ENCODE measurements at regions not wholly inside any gene's neighbourhood (a gene's known extent, or its start where the extent isn't known, plus 50 kb on each side); places are given as distances from the start of the nearest gene placed in this dataset.

DNA sequence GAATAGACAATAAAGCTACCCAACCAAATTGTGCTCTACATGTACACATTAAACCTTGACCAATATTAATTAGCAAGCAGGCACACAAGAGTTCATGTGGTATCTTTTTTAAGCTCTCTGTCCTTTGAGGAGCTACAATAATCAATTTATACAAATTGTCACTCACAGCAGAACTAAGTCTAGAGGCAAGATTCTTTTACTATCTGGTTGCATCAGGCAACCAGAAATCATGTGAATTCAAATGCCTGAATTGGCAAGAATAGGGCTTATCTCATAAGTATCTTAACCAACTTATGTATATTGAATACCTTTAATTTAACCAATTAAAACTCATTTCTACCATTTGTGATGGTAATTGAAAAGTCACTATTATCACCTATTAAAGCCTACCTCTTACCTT is 145.5 kb upstream of the HAPLN1 start:
- DNase-seq (ENCODE audit: extremely low read depth in 1 of 4, low spot score in 3 of 4) = no peak
- intact Hi-C loops (cut with micrococcal nuclease) (no loop called here), in situ Hi-C loops (cut with MboI) (no loop called here)
- no peak for ATAC-seq
- BruUV-seq (replicated peaks) = no TSS peak
- H3K27me3 ChIP-seq (ENCODE audit: control insufficient read depth in 2 of 2, insufficient read depth in 2 of 2, low read length in 2 of 2) = no peaks in the 10 kb centered on the region
- H3K79me2 ChIP-seq (ENCODE audit: control insufficient read depth, insufficient read depth, low read length) = no peaks in the 10 kb centered on the region
- H3K9me1 ChIP-seq (ENCODE audit: control insufficient read depth, insufficient read depth, low read length) = no peaks in the 10 kb centered on the region
- H4K20me1 ChIP-seq (replicated peaks; ENCODE audit: control insufficient read depth, insufficient read depth, low read length) = no peaks in the 10 kb centered on the region
- H3K27ac ChIP-seq (ENCODE audit: extremely low read depth, low read depth, low read length) = no peak overlapping the region
- no peaks in the 10 kb centered on the region for H3K4me1 ChIP-seq (replicated peaks in 1 of 2; ENCODE audit: control insufficient read depth in 2 of 2, insufficient read depth in 2 of 2, low read length in 2 of 2)
- H3K4me3 ChIP-seq = no peak overlapping the region
- no peaks in the 10 kb centered on the region for H3K9me3 ChIP-seq (replicated peaks; ENCODE audit: control insufficient read depth, insufficient read depth, low read depth, low read length)
- POLR2A ChIA-PET = no interaction called here
- CTCF ChIA-PET (ENCODE audit: low intra/inter-chr PET ratio) = no interaction called here
- FAIRE-seq = no peak
- H3K4me2 ChIP-seq (ENCODE audit: insufficient read depth, low read length) = no peak overlapping the region
- H3K36me3 ChIP-seq (ENCODE audit: control insufficient read depth, insufficient read depth, low read length) = no peaks in the 10 kb centered on the region
- no peak overlapping the region for H2AFZ ChIP-seq (ENCODE audit: low read depth, low read length)
- TF ChIP-seq THAP12 (CRISPR knock-in tag; IDR thresholded peaks at IDR 0.05) (no peak), NFATC3 (IDR thresholded peaks at IDR 0.05) (no peak)
- no peak overlapping the region for H3K9ac ChIP-seq (ENCODE audit: insufficient read depth in 1 of 2, low read depth in 2 of 2, low read length in 2 of 2)

DNA sequence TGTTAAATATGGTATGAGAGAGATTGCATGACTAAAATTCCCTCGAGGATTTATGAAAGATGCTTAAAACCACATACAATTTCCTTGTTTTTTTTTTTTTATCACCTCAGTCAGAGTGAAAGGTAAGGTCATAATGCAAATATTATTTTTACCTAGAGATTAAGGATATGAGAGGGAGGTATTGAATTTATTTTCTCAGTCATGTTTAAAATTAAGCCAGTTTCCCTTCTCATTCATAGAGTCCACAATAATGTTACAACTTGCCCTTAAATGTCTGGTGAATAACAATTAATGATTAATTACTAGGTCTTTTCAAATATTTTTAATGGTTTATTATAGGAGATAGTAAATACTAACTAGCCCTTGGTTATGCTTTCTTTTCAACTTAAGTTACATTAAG is 144.9 kb upstream of the HAPLN1 start:
- ATAC-seq (no peak), FAIRE-seq (no peak), DNase-seq (ENCODE audit: extremely low read depth in 1 of 4, low spot score in 3 of 4) (no peak)
- no peaks in the 10 kb centered on the region for H3K27me3 ChIP-seq (ENCODE audit: control insufficient read depth in 2 of 2, insufficient read depth in 2 of 2, low read length in 2 of 2)
- no peaks in the 10 kb centered on the region for H3K9me1 ChIP-seq (ENCODE audit: control insufficient read depth, insufficient read depth, low read length)
- no TSS peak for BruUV-seq (replicated peaks)
- ChIA-PET POLR2A (no interaction called here), CTCF (ENCODE audit: low intra/inter-chr PET ratio) (no interaction called here)
- no peaks in the 10 kb centered on the region for H3K4me1 ChIP-seq (replicated peaks in 1 of 2; ENCODE audit: control insufficient read depth in 2 of 2, insufficient read depth in 2 of 2, low read length in 2 of 2)
- in situ Hi-C loops (cut with MboI) (no loop called here), intact Hi-C loops (cut with micrococcal nuclease) (no loop called here)
- H3K9me3 ChIP-seq (replicated peaks; ENCODE audit: control insufficient read depth, insufficient read depth, low read depth, low read length) = no peaks in the 10 kb centered on the region
- no peaks in the 10 kb centered on the region for H4K20me1 ChIP-seq (replicated peaks; ENCODE audit: control insufficient read depth, insufficient read depth, low read length)
- no peak overlapping the region for H3K27ac ChIP-seq (ENCODE audit: extremely low read depth, low read depth, low read length)
- H3K36me3 ChIP-seq (ENCODE audit: control insufficient read depth, insufficient read depth, low read length) = no peaks in the 10 kb centered on the region
- H3K9ac ChIP-seq (ENCODE audit: insufficient read depth in 1 of 2, low read depth in 2 of 2, low read length in 2 of 2) = no peak overlapping the region
- no peak overlapping the region for H3K4me3 ChIP-seq
- no peaks in the 10 kb centered on the region for H3K79me2 ChIP-seq (ENCODE audit: control insufficient read depth, insufficient read depth, low read length)
- H2AFZ ChIP-seq (ENCODE audit: low read depth, low read length) = no peak overlapping the region
- H3K4me2 ChIP-seq (ENCODE audit: insufficient read depth, low read length) = no peak overlapping the region
- 0% methylated on average over 1 of the region's 1 CpG for WGBS (ENCODE audit: insufficient coverage, low coverage, missing lambda C conversion rate)
- TF ChIP-seq, protein P1, sequence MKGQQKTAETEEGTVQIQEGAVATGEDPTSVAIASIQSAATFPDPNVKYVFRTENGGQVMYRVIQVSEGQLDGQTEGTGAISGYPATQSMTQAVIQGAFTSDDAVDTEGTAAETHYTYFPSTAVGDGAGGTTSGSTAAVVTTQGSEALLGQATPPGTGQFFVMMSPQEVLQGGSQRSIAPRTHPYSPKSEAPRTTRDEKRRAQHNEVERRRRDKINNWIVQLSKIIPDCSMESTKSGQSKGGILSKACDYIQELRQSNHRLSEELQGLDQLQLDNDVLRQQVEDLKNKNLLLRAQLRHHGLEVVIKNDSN (CRISPR knock-in tag; IDR thresholded peaks at IDR 0.05) = no peak
- no peak for TF ChIP-seq KLF13 (tag; IDR thresholded peaks at IDR 0.05; ENCODE audit: borderline replicate concordance, low read depth)
- TF ChIP-seq, protein P2, sequence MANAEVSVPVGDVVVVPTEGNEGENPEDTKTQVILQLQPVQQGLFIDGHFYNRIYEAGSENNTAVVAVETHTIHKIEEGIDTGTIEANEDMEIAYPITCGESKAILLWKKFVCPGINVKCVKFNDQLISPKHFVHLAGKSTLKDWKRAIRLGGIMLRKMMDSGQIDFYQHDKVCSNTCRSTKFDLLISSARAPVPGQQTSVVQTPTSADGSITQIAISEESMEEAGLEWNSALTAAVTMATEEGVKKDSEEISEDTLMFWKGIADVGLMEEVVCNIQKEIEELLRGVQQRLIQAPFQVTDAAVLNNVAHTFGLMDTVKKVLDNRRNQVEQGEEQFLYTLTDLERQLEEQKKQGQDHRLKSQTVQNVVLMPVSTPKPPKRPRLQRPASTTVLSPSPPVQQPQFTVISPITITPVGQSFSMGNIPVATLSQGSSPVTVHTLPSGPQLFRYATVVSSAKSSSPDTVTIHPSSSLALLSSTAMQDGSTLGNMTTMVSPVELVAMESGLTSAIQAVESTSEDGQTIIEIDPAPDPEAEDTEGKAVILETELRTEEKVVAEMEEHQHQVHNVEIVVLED (CRISPR knock-in tag; IDR thresholded peaks at IDR 0.05) = no peak
- TF ChIP-seq IRF1 (CRISPR knock-in tag; IDR thresholded peaks at IDR 0.05; ENCODE audit: borderline replicate concordance) = no peak
- no peak for TF ChIP-seq GTF2F1 (IDR thresholded peaks at IDR 0.05; ENCODE audit: low read depth, low read length)
- TF ChIP-seq ZNF830 (CRISPR knock-in tag; IDR thresholded peaks at IDR 0.05) = no peak
- no peak for TF ChIP-seq ZNF311 (CRISPR knock-in tag; IDR thresholded peaks at IDR 0.05)
- TF ChIP-seq PML (IDR thresholded peaks at IDR 0.05; ENCODE audit: low read length) = no peak
